Upper lobe of left lung (tissue), 6 donors: ENCODE measurements at regions not wholly inside any gene's neighbourhood (a gene's known extent, or its start where the extent isn't known, plus 50 kb on each side); places are given as distances from the start of the nearest gene placed in this dataset.

Experiments
- ATAC-seq, 2 donors: fragments of 200-7000 bp; cut with Tn5 transposase; one replicate each; pipeline ENCODE4 v1.9.1; 2022; ENCODE audit warnings: mild to moderate bottlenecking in 2 of 2, moderate library complexity in 2 of 2; ENCODE audit not compliant: low FRiP score in 2 of 2
- DNase-seq, 2 donors: peaks; one replicate each; pipeline ENCODE4 v3.0.0-alpha.2; 2019 to 2020
- H3K27ac ChIP-seq, 4 donors: fragments of 200-600 bp; sonication (generic); one replicate each; pipeline ENCODE4 v1.5.1; 2016 to 2019
- H3K27me3 ChIP-seq, 4 donors: fragments of 200-600 bp; sonication (generic); one replicate each; pipeline ENCODE4 v1.5.1; 2017 to 2019
- H3K36me3 ChIP-seq, 4 donors: fragments of 200-600 bp; sonication (generic); one replicate each; pipeline ENCODE4 v1.5.1; 2016 to 2019
- H3K4me1 ChIP-seq, 4 donors: fragments of 200-600 bp; sonication (generic); one replicate each; pipeline ENCODE4 v1.5.1; 2018 to 2019
- H3K4me3 ChIP-seq, 4 donors: fragments of 200-600 bp; sonication (generic); one replicate each; pipeline ENCODE4 v1.5.1; 2017 to 2019; ENCODE audit warnings: mild to moderate bottlenecking in 2 of 4, moderate library complexity in 1 of 4
- H3K9me3 ChIP-seq, 4 donors: fragments of 200-600 bp; sonication (generic); one replicate each; pipeline ENCODE4 v1.5.1; 2018 to 2019
- CTCF ChIP-seq, 6 experiments: fragments of 450-650 bp in 4 of 6; fragments of 200-600 bp in 2 of 6; sonication (generic) in 2 of 6; IDR thresholded peaks; one replicate each; pipeline ENCODE4 v1.5.1; 2016 to 2019; ENCODE audit warnings: antibody characterized with exemption in 6 of 6
- EP300 ChIP-seq, 4 donors: sonication (generic); formaldehyde crosslinking; IDR thresholded peaks; one replicate each; pipeline ENCODE4 v1.5.1; 2017; ENCODE audit warnings: antibody characterized with exemption in 4 of 4, control low read depth in 2 of 4
- POLR2A ChIP-seq, 4 donors: fragments of 450-650 bp; IDR thresholded peaks; one replicate each; pipeline ENCODE4 v1.5.1; 2016 to 2017; ENCODE audit warnings: antibody characterized with exemption in 4 of 4, mild to moderate bottlenecking in 2 of 4
- POLR2AphosphoS5 ChIP-seq, 2 donors: sonication (generic); formaldehyde crosslinking; IDR thresholded peaks; one replicate each; pipeline ENCODE4 v1.5.1; 2017; ENCODE audit warnings: antibody characterized with exemption in 2 of 2
- WGBS, 2 donors: methylation state at CpG; one replicate each; pipeline ENCODE4 v1.1.5; 2017 to 2018; 5-methylcytosine and 5-hydroxymethylcytosine counted together
- donor health status: DM: no; HTN: no; CAD: no; lungs with moderate emphysema.
- donor health status: DM: no; HTN: yes; CAD: no; lungs with severe emphysema.

- no peaks in the 10 kb centered on the region for H3K9me3 ChIP-seq
- no peaks in the 10 kb centered on the region for H3K4me1 ChIP-seq
- DNase-seq (no peak), ATAC-seq (no peak)
- no peaks in the 10 kb centered on the region for H3K27me3 ChIP-seq
- no peak overlapping the region for H3K4me3 ChIP-seq
- TF ChIP-seq POLR2AphosphoS5 (IDR thresholded peaks at IDR 0.05) = no peak
- no peak for TF ChIP-seq CTCF (IDR thresholded peaks at IDR 0.05)
- TF ChIP-seq POLR2A (IDR thresholded peaks at IDR 0.05) = no peak
- TF ChIP-seq EP300 (IDR thresholded peaks at IDR 0.05) = no peak
- WGBS, 2 donors = 94 to 100% methylated on average over 1 of the region's 1 CpG
- no peaks in the 10 kb centered on the region for H3K36me3 ChIP-seq
- H3K27ac ChIP-seq = no peak overlapping the region
Measured at GRCh38 chr2:221195829-221196228, 376.3 kb downstream of the EPHA4 start.

GRCh38 chr2:221197225-221197856 is 374.8 kb downstream of the EPHA4 start:
- no peak overlapping the region for H3K27ac ChIP-seq
- ATAC-seq (no peak), DNase-seq (no peak)
- WGBS, 2 donors = 69 to 72% methylated on average over 4 of the region's 4 CpGs
- H3K36me3 ChIP-seq = no peaks in the 10 kb centered on the region
- H3K4me1 ChIP-seq = no peaks in the 10 kb centered on the region
- no peak overlapping the region for H3K4me3 ChIP-seq
- no peak for TF ChIP-seq POLR2A (IDR thresholded peaks at IDR 0.05)
- TF ChIP-seq EP300 (IDR thresholded peaks at IDR 0.05) = no peak
- TF ChIP-seq CTCF (IDR thresholded peaks at IDR 0.05) = no peak
- TF ChIP-seq POLR2AphosphoS5 (IDR thresholded peaks at IDR 0.05) = no peak
- no peaks in the 10 kb centered on the region for H3K9me3 ChIP-seq
- no peaks in the 10 kb centered on the region for H3K27me3 ChIP-seq

GRCh38 chr2:221198309-221198708 is 373.8 kb downstream of the EPHA4 start:
- ATAC-seq (no peak), DNase-seq (no peak)
- Histone ChIP-seq H3K4me3 (no peak overlapping the region), H3K9me3 (no peaks in the 10 kb centered on the region), H3K4me1 (no peaks in the 10 kb centered on the region), H3K36me3 (no peaks in the 10 kb centered on the region), H3K27ac (no peak overlapping the region), H3K27me3 (no peaks in the 10 kb centered on the region)
- TF ChIP-seq POLR2AphosphoS5 (IDR thresholded peaks at IDR 0.05) = no peak
- no peak for TF ChIP-seq EP300 (IDR thresholded peaks at IDR 0.05)
- TF ChIP-seq POLR2A (IDR thresholded peaks at IDR 0.05) = no peak
- TF ChIP-seq CTCF (IDR thresholded peaks at IDR 0.05) = no peak

- ATAC-seq (no peak), DNase-seq (no peak)
- H3K27me3 ChIP-seq = no peaks in the 10 kb centered on the region
- no peak overlapping the region for H3K4me3 ChIP-seq
- no peaks in the 10 kb centered on the region for H3K4me1 ChIP-seq
- H3K36me3 ChIP-seq = no peaks in the 10 kb centered on the region
- no peak for TF ChIP-seq POLR2A (IDR thresholded peaks at IDR 0.05)
- WGBS, 2 donors = 73 to 76% methylated on average over 3 of the region's 3 CpGs
- H3K9me3 ChIP-seq = no peaks in the 10 kb centered on the region
- H3K27ac ChIP-seq = no peak overlapping the region
Measured at GRCh38 chr2:221200184-221200839, 371.8 kb downstream of the EPHA4 start.

GRCh38 chr2:221202431-221202830 is 369.7 kb downstream of the EPHA4 start:
- 91 to 92% methylated on average over 6 of the region's 6 CpGs for WGBS, 2 donors
- no peak for ATAC-seq
- no peaks in the 10 kb centered on the region for H3K27me3 ChIP-seq

More at GRCh38 chr2:221202431-221202830, 369.7 kb downstream of the EPHA4 start:
- no peaks in the 10 kb centered on the region for H3K9me3 ChIP-seq
- H3K4me1 ChIP-seq = no peaks in the 10 kb centered on the region
- H3K36me3 ChIP-seq = no peaks in the 10 kb centered on the region
- DNase-seq = no peak
- H3K27ac ChIP-seq = no peak overlapping the region
- no peak overlapping the region for H3K4me3 ChIP-seq
- TF ChIP-seq POLR2A (IDR thresholded peaks at IDR 0.05) (no peak), CTCF (IDR thresholded peaks at IDR 0.05) (no peak), EP300 (IDR thresholded peaks at IDR 0.05) (no peak), POLR2AphosphoS5 (IDR thresholded peaks at IDR 0.05) (no peak)
